HFF-Myc (cell line): ENCODE measurements at regions not wholly inside any gene's neighbourhood (a gene's known extent, or its start where the extent isn't known, plus 50 kb on each side); places are given as distances from the start of the nearest gene placed in this dataset.
"Not testable (repeated sequence)": the region's sequence is repeated elsewhere in the genome, so short reads cannot be mapped to it uniquely, and the experiment has no call there.

Source experiments
- DNase-seq: peaks from one replicate; pipeline ENCODE4 v3.0.0-alpha.2; 2011; ENCODE audit warnings: low read depth; ENCODE audit errors: extremely low read depth
- H3K4me3 ChIP-seq: replicated peaks from 2 replicates; pipeline ENCODE4 v1.5.1; 2011; ENCODE audit warnings: low read depth, mild to moderate bottlenecking, control low read depth, low read length
- TF ChIP-seq, protein P1 (sequence below): IDR thresholded peaks from 2 replicates; pipeline ENCODE4 v1.5.1; 2012; ENCODE audit warnings: mild to moderate bottlenecking, low read depth, low read length, control low read depth; ENCODE audit errors: missing control alignments

DNA sequence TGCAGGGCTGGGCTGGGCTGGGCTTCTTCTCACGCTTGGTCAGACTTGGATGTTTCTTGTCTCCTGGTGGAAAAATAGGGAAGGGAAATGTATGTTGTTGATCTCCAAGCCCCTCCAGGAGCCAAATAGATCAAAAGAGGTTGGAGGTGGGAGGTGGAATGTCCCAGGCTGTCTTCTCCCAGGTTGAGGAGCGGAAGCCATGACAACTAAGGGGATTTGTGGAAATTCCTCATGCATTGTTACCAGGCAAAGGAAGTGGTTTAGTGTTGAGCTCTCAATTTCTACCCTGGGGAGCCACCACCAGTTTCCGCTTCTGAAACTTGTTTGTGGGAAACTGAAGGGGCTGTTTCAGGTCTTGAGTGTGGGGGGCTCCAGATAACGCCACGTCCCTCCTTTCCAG, 79.0 kb downstream of the SPRY4 start:
- DNase-seq: no peak
- TF ChIP-seq, protein P1, sequence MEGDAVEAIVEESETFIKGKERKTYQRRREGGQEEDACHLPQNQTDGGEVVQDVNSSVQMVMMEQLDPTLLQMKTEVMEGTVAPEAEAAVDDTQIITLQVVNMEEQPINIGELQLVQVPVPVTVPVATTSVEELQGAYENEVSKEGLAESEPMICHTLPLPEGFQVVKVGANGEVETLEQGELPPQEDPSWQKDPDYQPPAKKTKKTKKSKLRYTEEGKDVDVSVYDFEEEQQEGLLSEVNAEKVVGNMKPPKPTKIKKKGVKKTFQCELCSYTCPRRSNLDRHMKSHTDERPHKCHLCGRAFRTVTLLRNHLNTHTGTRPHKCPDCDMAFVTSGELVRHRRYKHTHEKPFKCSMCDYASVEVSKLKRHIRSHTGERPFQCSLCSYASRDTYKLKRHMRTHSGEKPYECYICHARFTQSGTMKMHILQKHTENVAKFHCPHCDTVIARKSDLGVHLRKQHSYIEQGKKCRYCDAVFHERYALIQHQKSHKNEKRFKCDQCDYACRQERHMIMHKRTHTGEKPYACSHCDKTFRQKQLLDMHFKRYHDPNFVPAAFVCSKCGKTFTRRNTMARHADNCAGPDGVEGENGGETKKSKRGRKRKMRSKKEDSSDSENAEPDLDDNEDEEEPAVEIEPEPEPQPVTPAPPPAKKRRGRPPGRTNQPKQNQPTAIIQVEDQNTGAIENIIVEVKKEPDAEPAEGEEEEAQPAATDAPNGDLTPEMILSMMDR: no peak
- H3K4me3 ChIP-seq: no peak overlapping the region

- no peak for DNase-seq
- no peak overlapping the region for H3K4me3 ChIP-seq
- TF ChIP-seq, protein P1: no peak
These were observed 80.4 kb downstream of the SPRY4 start for GRCh38 chr5:142244440-142244839.

DNA sequence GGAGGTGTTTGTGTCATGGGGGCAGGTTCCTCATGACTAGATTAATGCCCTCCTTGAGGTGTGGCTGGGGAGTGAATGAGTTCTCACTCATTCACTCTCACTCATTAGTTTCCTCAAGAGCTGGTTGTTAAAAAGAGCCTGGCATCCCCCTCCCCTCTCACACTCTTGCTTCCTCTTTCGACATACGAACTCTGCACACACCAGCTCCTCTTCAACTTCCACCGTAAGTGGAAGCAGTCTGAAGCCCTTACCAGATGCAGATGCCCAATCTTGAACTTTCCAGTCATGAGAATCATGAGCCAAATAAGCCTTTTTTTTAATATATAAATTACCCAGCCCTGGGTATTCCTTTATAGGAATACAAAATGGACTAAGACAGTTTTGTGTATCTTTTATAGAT, 82.5 kb downstream of the SPRY4 start:
- no peak overlapping the region for H3K4me3 ChIP-seq
- no peak for DNase-seq
- TF ChIP-seq, protein P1: no peak

DNA sequence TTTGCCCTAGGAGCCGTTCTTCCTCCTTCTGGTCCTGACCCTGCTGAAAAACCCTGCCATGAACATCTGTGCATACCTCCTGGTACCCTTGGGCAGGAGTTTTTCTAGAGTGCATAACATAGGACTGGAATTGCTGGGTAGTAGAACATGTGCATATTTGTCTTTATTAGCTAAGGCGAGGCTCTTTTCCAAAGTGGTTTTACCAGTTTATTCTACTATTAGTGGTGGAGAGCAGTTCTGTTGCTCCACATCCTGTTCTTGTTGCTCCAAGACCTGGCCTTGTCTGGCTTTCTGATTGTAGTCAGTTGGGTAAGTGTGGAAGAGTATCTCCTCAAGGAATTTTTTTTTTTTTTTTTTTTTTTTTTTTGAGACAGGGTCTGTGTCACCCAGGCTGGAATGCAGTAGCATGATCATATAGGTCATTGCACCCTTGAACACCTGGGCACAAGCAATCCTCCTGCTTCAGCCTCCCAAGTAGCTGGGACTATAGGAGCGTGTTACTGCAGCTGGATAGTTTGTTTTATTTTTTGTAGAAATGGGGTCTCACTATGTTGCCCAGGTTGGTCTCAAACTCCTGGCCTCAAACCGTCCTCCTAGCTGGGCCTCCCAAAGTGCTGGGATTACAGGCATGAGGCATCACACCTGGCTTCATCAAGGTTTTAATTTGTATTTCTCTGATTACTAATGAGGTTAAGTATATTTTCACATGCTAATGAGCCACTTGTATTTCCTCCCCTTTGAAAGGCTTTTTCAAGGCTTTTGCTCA, 85.2 kb downstream of the SPRY4 start:
- DNase-seq: no peak
- TF ChIP-seq, protein P1: no peak
- H3K4me3 ChIP-seq: no peak overlapping the region

GRCh38 chr5:142237707-142238106, 87.1 kb downstream of the SPRY4 start:
- TF ChIP-seq, protein P1: no peak
- H3K4me3 ChIP-seq: no peak overlapping the region
- DNase-seq: no peak

DNA sequence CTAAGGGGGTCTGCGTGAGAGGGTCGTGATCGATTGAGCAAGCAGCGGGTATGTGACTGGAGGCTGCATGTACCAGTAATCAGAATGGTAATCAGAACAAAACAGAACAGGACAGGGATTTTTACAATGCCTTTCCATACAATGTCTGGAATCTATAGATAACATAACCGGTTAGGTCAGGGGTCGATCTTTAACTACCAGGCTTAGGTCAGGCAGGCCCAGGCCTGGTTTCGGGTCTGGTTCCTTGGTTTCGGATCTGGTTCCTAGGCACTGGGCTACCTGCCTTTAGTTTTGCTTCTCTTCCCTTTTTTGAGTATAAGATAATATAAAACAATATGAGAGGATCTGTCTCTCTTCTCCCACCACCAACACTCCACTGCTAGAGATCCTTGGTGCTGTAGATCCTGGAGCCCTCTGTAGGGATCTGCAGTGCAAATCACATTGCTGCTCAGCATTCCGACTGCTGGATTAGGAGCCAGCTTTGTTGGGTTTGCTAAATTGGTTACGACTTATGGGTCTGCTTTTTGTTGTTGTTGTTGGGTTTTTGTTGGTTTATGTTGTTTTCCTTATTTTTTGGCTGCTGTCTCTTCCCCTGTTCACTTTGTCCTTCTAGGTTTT, 88.0 kb downstream of the SPRY4 start:
- DNase-seq, H3K4me3 ChIP-seq: not testable (repeated sequence)

DNA sequence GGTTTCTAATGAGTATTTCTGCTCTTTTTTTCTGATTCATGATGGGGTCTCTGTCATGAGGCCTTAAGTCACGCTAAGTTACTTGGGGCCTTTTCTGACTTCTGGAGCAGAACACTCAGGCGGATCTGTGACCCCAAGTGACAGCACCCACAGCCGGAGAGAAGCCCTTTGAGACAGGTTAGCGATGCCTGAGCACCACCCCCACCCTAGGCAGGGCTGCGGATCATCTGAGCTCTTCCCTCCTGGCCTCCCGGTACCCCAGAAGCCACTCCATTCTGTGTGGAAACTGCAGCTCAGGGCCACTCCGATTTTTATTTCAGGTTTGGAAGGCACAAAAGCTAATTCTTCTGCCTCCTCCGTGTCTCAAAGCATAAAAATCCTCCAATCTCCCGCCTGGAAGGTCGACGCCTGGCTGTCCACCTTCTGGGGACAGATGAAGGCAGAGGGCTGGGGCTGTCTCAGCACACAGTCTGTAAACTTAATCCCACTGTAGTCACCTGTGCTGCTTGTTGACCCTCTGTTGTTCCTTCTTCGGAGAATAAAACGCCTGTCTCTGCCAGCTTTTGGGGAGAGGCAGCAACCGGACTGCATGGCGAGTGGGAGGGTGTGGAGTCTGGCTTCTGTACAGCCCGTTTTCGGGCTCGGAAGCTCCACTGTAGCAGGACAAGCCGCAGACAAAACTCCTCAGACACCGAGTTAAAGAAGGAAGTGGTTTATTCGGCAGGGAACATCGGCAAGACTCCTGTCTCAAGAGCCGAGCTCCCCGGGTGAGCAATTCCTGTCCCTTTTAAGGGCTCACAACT, 88.8 kb downstream of the SPRY4 start:
- TF ChIP-seq, protein P1: no peak
- no peak overlapping the region for H3K4me3 ChIP-seq
- no peak for DNase-seq
